ENCODE measurements at regions not wholly inside any gene's neighbourhood (a gene's known extent, or its start where the extent isn't known, plus 50 kb on each side); places are given as distances from the start of the nearest gene placed in this dataset.

DNA sequence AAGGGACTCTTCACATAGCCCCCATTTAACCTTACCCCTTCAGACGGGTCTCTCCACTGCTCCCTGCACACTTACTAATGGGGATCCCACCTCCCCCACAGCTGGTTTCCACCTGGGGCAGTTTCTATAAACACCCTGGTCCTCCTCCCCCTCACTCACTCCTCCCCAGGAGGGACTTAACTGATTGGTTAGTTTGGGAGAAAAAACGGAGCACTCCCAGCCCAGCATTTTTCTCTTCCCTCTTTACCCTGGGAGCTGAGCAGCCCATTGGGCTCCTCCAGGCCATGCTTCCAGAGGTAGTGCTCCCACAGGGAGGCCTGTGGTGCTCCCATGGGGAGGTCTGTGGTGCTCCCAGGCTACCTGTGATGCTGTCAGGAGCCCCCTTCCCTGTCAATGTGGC, 93.7 kb downstream of the MIS18A start:
- Histone ChIP-seq H3K27me3 (replicated peaks in 1 of 7) (no peaks in the 10 kb centered on the region), H3K36me3 (no peaks in the 10 kb centered on the region), H3K9me3 (no peaks in the 10 kb centered on the region), H3K27ac (no peak overlapping the region), H3K4me3 (no peak overlapping the region), H3K4me1 (no peaks in the 10 kb centered on the region)
- intact Hi-C loops (cut with DNase I; ENCODE audit: low total_unique reads): no loop called here
- no peak for DNase-seq
- TF ChIP-seq POLR2AphosphoS5 (IDR thresholded peaks at IDR 0.05): no peak
- TF ChIP-seq, protein P1, sequence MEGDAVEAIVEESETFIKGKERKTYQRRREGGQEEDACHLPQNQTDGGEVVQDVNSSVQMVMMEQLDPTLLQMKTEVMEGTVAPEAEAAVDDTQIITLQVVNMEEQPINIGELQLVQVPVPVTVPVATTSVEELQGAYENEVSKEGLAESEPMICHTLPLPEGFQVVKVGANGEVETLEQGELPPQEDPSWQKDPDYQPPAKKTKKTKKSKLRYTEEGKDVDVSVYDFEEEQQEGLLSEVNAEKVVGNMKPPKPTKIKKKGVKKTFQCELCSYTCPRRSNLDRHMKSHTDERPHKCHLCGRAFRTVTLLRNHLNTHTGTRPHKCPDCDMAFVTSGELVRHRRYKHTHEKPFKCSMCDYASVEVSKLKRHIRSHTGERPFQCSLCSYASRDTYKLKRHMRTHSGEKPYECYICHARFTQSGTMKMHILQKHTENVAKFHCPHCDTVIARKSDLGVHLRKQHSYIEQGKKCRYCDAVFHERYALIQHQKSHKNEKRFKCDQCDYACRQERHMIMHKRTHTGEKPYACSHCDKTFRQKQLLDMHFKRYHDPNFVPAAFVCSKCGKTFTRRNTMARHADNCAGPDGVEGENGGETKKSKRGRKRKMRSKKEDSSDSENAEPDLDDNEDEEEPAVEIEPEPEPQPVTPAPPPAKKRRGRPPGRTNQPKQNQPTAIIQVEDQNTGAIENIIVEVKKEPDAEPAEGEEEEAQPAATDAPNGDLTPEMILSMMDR (IDR thresholded peaks at IDR 0.05 in 8 of 11, conservative IDR thresholded peaks at IDR 0.05 in 3 of 11): no peak
- WGBS, 5 donors: 56 to 81% (median 80%) methylated on average over 2 of the region's 2 CpGs

DNA sequence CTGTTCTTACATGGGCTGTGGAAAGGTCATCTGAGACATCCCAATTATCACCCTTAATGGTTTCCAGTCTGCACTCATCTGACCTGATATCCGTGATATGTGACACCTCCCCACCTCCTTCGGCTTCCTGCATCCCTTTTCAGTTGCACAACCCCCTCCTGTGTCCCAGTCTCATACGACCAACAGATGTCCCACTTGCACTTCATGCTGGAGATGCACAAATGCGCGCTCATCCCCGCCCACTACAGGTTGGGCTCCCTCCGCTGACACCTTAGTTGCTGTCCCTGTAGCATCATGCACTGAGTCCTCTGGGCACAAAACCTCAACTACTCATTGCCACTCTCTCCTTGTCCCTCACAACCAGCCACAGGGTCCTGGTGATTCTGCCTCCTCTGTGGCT, 94.4 kb downstream of the MIS18A start:
- 69 to 79% (median 75%) methylated on average over 7 of the region's 7 CpGs for WGBS, 5 donors
- Histone ChIP-seq H3K9me3 (no peaks in the 10 kb centered on the region), H3K27me3 (replicated peaks in 1 of 7) (no peaks in the 10 kb centered on the region), H3K27ac (no peak overlapping the region), H3K4me1 (no peaks in the 10 kb centered on the region), H3K4me3 (no peak overlapping the region), H3K36me3 (no peaks in the 10 kb centered on the region)
- TF ChIP-seq, protein P1 (IDR thresholded peaks at IDR 0.05 in 8 of 11, conservative IDR thresholded peaks at IDR 0.05 in 3 of 11): no peak
- TF ChIP-seq POLR2AphosphoS5 (IDR thresholded peaks at IDR 0.05) (no peak), POLR2A (IDR thresholded peaks at IDR 0.05) (no peak)
- no peak for DNase-seq
- intact Hi-C loops (cut with DNase I; ENCODE audit: low total_unique reads): no loop called here

- H3K27ac ChIP-seq: no peak overlapping the region
- 76 to 83% (median 81%) methylated on average over 5 of the region's 5 CpGs for WGBS, 5 donors
- intact Hi-C loops (cut with DNase I; ENCODE audit: low total_unique reads): no loop called here
- H3K4me1 ChIP-seq: no peaks in the 10 kb centered on the region
- DNase-seq: no peak
- H3K27me3 ChIP-seq (replicated peaks in 1 of 7): no peaks in the 10 kb centered on the region
- no peak overlapping the region for H3K4me3 ChIP-seq
- no peaks in the 10 kb centered on the region for H3K36me3 ChIP-seq
- TF ChIP-seq POLR2A (IDR thresholded peaks at IDR 0.05) (no peak), POLR2AphosphoS5 (IDR thresholded peaks at IDR 0.05) (no peak)
- TF ChIP-seq, protein P1 (IDR thresholded peaks at IDR 0.05 in 8 of 11, conservative IDR thresholded peaks at IDR 0.05 in 3 of 11): no peak
- H3K9me3 ChIP-seq: no peaks in the 10 kb centered on the region
These were observed 94.8 kb downstream of the MIS18A start for GRCh38 chr21:32184065-32184464.

GRCh38 chr21:32183396-32183795, 95.5 kb downstream of the MIS18A start:
- DNase-seq: no peak
- H3K36me3 ChIP-seq: no peaks in the 10 kb centered on the region
- H3K27me3 ChIP-seq (replicated peaks in 1 of 7): no peaks in the 10 kb centered on the region
- no peak overlapping the region for H3K27ac ChIP-seq
- H3K9me3 ChIP-seq: no peaks in the 10 kb centered on the region
- H3K4me1 ChIP-seq: no peaks in the 10 kb centered on the region
- H3K4me3 ChIP-seq: no peak overlapping the region
- TF ChIP-seq POLR2A (IDR thresholded peaks at IDR 0.05): no peak
- no peak for TF ChIP-seq POLR2AphosphoS5 (IDR thresholded peaks at IDR 0.05)
- TF ChIP-seq, protein P1 (IDR thresholded peaks at IDR 0.05 in 8 of 11, conservative IDR thresholded peaks at IDR 0.05 in 3 of 11): no peak
- intact Hi-C loops (cut with DNase I; ENCODE audit: low total_unique reads): no loop called here

All from spleen (tissue), 11 donors.